ENCODE measurements at regions not wholly inside any gene's neighbourhood (a gene's known extent, or its start where the extent isn't known, plus 50 kb on each side); places are given as distances from the start of the nearest gene placed in this dataset.

GRCh38 chr16:79349803-79350202, 250.7 kb downstream of the MAF start:
- no peak for TF ChIP-seq EZH2 (IDR thresholded peaks at IDR 0.05; ENCODE audit: low read length)
- no peak for TF ChIP-seq CTCF (optimal IDR thresholded peaks at IDR 0.05 in 1 of 3, IDR thresholded peaks at IDR 0.05 in 1 of 3, conservative IDR thresholded peaks at IDR 0.05 in 1 of 3; ENCODE audit: extremely low read depth in 1 of 3, insufficient read depth in 2 of 3, low read length in 3 of 3)

Data from keratinocyte (primary cell).